K562 (cell line): ENCODE measurements at regions not wholly inside any gene's neighbourhood (a gene's known extent, or its start where the extent isn't known, plus 50 kb on each side); places are given as distances from the start of the nearest gene placed in this dataset.

Experiments
- COPS2 ChIP-seq: fragments of 450-650 bp; conservative IDR thresholded peaks from 2 replicates; pipeline ENCODE4 v1.6.1; 2016; ENCODE audit warnings: mild to moderate bottlenecking, moderate library complexity
- DMBX1 ChIP-seq: fragments of 250-450 bp; sonication (Bioruptor Pico); IDR thresholded peaks from 2 replicates; pipeline ENCODE4 v1.8.0; 2022; ENCODE audit warnings: inconsistent platforms, mild to moderate bottlenecking, moderate library complexity, borderline replicate concordance
- ERF ChIP-seq: fragments of 450-650 bp; formaldehyde crosslinking; IDR thresholded peaks from 2 replicates; pipeline ENCODE4 v1.4.0; 2020; ENCODE audit warnings: mild to moderate bottlenecking, mixed read lengths
- ETS2 ChIP-seq: IDR thresholded peaks from 2 replicates; pipeline ENCODE4 v1.6.1; 2016; ENCODE audit warnings: borderline replicate concordance, missing genetic modification characterization, mild to moderate bottlenecking, moderate library complexity, missing compliant biosample characterization; ENCODE audit not compliant: poor library complexity, severe bottlenecking
- FOXK1 ChIP-seq: sonication (generic); formaldehyde crosslinking; IDR thresholded peaks from 2 replicates; pipeline ENCODE4 v1.8.0; 2022; ENCODE audit warnings: missing genetic modification reagents, mild to moderate bottlenecking, borderline replicate concordance
- HDAC2 ChIP-seq: fragments of 450-650 bp; IDR thresholded peaks from 2 replicates; pipeline ENCODE4 v1.6.1; 2016; ENCODE audit warnings: mild to moderate bottlenecking
- HDGF ChIP-seq: fragments of 450-650 bp; IDR thresholded peaks from 2 replicates; pipeline ENCODE4 v1.6.1; 2016
- HEY1 ChIP-seq: fragments of 250-450 bp; sonication (Bioruptor Pico); IDR thresholded peaks from 2 replicates; pipeline ENCODE4 v1.5.0; 2020; ENCODE audit warnings: mild to moderate bottlenecking, moderate library complexity, borderline replicate concordance
- MAFK ChIP-seq: IDR thresholded peaks from 2 replicates; pipeline ENCODE4 v1.6.1; 2011; ENCODE audit warnings: low read length, improper control_type of control experiment
- NCOA6 ChIP-seq: fragments of 450-650 bp; IDR thresholded peaks from 2 replicates; pipeline ENCODE4 v1.6.1; 2017; ENCODE audit warnings: mild to moderate bottlenecking
- NFIC ChIP-seq: fragments of 450-650 bp; IDR thresholded peaks from 2 replicates; pipeline ENCODE4 v1.6.1; 2017; ENCODE audit warnings: mild to moderate bottlenecking, inconsistent platforms
- PHF21A ChIP-seq: fragments of 450-650 bp; IDR thresholded peaks from 2 replicates; pipeline ENCODE4 v1.6.1; 2017; ENCODE audit warnings: low read depth, borderline replicate concordance
- RBM17 ChIP-seq: fragments of 200-400 bp; formaldehyde crosslinking; IDR thresholded peaks from 2 replicates; pipeline ENCODE4 v1.6.1; 2017; ENCODE audit warnings: low read depth, mild to moderate bottlenecking, low read length, borderline replicate concordance
- SAP30 ChIP-seq: fragments of 200-600 bp; sonication (generic); IDR thresholded peaks from 2 replicates; pipeline ENCODE4 v1.6.1; 2012; ENCODE audit warnings: borderline replicate concordance, low read depth, mild to moderate bottlenecking, moderate library complexity, low read length, control low read depth, inconsistent platforms; ENCODE audit not compliant: insufficient read depth, poor library complexity, severe bottlenecking
- SMARCE1 ChIP-seq: fragments of 450-650 bp; IDR thresholded peaks from 2 replicates; pipeline ENCODE4 v1.7.1; 2016; ENCODE audit warnings: mild to moderate bottlenecking
- TAF7 ChIP-seq: fragments of 450-650 bp; IDR thresholded peaks from 2 replicates; pipeline ENCODE4 v1.6.1; 2016; ENCODE audit warnings: missing genetic modification characterization, missing compliant biosample characterization
- TCFL5 ChIP-seq: fragments of 250-450 bp; sonication (Bioruptor Pico); conservative IDR thresholded peaks from 2 replicates; pipeline ENCODE4 v1.6.1; 2021; ENCODE audit warnings: mild to moderate bottlenecking, moderate library complexity, matching md5 sums
- TOE1 ChIP-seq, 2 experiments: fragments of 450-650 bp in 1 of 2; sonication (generic) in 1 of 2; formaldehyde crosslinking in 1 of 2; IDR thresholded peaks; 2 replicates each; pipeline versions ENCODE4 v1.7.1 to v1.8.0; 2016 to 2022; ENCODE audit warnings: borderline replicate concordance in 2 of 2, mild to moderate bottlenecking in 2 of 2, antibody characterized with exemption in 1 of 2, inconsistent platforms in 1 of 2, low read depth in 1 of 2, missing genetic modification reagents in 1 of 2, moderate library complexity in 1 of 2
- ZNF121 ChIP-seq: sonication (generic); formaldehyde crosslinking; conservative IDR thresholded peaks from 2 replicates; pipeline ENCODE4 v1.8.0; 2022; ENCODE audit warnings: missing genetic modification reagents
- ZNF143 ChIP-seq: sonication (generic); formaldehyde crosslinking; IDR thresholded peaks from 2 replicates; pipeline ENCODE4 v1.9.0; 2022; ENCODE audit warnings: mild to moderate bottlenecking, missing genetic modification reagents
- ZSCAN29 ChIP-seq: fragments of 450-650 bp; IDR thresholded peaks from 2 replicates; pipeline ENCODE4 v1.6.1; 2017
- TF ChIP-seq, protein P1 (sequence below): fragments of 250-450 bp; sonication (Bioruptor Pico); IDR thresholded peaks from 2 replicates; pipeline ENCODE4 v1.5.0; 2021; ENCODE audit warnings: mild to moderate bottlenecking, moderate library complexity
- TF ChIP-seq, protein P2 (sequence below): sonication (generic); formaldehyde crosslinking; IDR thresholded peaks from 2 replicates; pipeline ENCODE4 v1.9.0; 2022; ENCODE audit warnings: mild to moderate bottlenecking, missing genetic modification reagents
- TF ChIP-seq, protein P3 (sequence below): IDR thresholded peaks from 2 replicates; pipeline ENCODE4 v1.6.1; 2011; ENCODE audit warnings: borderline replicate concordance, low read depth, mild to moderate bottlenecking, moderate library complexity, low read length; ENCODE audit not compliant: insufficient read depth, poor library complexity, severe bottlenecking

DNA sequence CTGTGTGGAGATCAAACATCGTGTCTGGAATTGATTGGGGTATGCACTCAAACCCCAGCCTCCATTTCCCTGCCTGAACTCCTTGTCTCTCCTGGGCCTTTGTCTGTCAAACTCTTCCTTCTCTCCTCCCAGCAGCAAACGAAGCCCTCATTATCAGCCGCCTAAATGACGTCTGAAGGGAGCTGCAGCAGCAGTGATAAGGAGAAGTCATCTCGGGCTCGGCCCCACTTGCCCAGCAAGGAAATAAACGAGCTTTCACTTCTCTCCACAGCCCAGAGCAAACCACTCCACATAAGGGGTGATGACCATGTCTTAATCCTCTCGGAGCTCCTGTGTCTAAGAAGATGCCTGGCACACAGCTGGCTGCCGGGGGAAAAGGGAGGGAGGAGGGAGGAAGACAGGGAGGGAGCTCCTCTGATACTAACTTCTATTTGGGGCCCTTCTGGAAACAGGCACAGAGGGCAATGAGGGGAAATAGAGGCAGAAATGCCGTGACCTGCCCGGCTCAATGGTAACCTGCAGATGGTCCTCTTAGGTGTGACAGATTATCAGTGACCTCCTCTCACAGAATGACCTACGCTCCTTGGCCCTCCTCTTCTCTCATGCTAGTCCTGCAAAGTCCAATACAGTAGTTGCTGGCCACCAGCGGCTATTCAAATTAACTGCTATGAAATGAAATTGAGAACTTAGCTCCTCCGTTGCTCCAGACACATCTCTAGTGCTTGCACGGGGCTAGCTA lies 100.4 kb downstream of the PXDC1 start (continued):
- TF ChIP-seq, protein P1, sequence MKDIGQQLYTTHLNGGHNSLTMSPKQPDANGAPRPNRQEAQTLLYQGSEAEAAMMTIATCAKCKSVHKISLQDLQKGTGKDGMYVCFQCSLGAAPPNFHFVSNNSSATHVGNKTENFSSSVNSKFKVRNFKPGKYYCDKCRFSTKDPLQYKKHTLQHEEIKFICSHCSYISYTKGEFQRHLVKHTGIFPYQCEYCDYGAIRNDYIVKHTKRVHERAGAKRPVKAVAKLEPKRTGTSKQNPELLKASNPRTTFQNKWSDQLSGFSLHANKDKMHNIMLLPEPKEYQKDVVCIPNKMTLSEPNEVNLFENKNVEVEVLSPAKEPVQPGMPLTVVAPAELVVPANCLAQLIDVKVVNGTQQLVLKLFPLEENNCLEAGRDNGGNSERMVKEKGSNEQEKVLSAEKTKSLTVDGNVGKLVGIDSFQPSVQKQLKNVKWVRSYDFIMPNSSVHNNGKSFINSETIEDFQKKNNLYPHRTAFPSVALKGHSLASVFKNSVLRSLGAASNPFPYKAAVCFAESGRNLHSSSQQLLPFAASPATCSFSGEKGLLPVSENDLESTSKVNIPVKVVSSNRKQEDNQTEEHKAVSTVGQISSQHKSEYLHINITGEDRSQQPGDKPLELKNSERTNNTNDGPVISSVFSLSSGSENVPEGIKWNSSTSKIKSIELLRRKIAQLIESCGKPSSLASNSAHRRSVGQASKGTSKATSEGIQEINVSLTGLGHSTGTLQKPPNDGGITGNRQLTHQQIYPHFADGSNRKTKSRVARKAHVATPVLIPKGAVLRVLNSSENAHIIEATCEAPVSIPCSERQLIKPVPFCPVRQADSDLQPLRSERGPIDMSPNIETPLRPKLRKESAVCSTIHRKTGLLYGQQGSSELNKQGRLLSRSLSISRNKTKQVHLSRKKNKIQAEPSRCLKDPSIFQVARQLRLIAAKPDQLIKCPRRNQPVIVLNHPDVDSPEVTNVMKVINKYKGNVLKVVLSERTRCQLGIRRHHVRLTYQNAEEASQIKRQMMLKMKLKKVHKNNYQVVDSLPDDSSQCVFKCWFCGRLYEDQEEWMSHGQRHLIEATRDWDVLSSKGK (CRISPR knock-in tag): no peak
- TF ChIP-seq SAP30: no peak
- no peak for TF ChIP-seq TAF7 (tag)
- peak; percentile 71 for TF ChIP-seq TOE1 (IDR thresholded peaks at IDR 0.05; ENCODE audit: borderline replicate concordance)
- TF ChIP-seq TOE1 (CRISPR knock-in tag; IDR thresholded peaks at IDR 0.05; ENCODE audit: borderline replicate concordance, low read depth): no peak
- no peak for TF ChIP-seq ERF
- TF ChIP-seq PHF21A: 0 out of 2 replicates have a peak, but pooled peaks have one; percentile 47
- no peak for TF ChIP-seq HEY1
- TF ChIP-seq RBM17: no peak
- TF ChIP-seq NCOA6: no peak
- TF ChIP-seq DMBX1 (CRISPR knock-in tag): no peak
- no peak for TF ChIP-seq ZNF143 (CRISPR knock-in tag)
- TF ChIP-seq, protein P2, sequence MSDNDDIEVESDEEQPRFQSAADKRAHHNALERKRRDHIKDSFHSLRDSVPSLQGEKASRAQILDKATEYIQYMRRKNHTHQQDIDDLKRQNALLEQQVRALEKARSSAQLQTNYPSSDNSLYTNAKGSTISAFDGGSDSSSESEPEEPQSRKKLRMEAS (CRISPR knock-in tag): no peak
- no peak; the same call in 1 of the 2 replicates for TF ChIP-seq ZSCAN29
- no peak for TF ChIP-seq ZNF121 (CRISPR knock-in tag)
- TF ChIP-seq FOXK1 (CRISPR knock-in tag): no peak
- TF ChIP-seq COPS2: no peak
- TF ChIP-seq MAFK: no peak
- peak; percentile 76; the same call in 1 of the 2 replicates for TF ChIP-seq HDAC2
- TF ChIP-seq ETS2 (tag): no peak
- TF ChIP-seq, protein P3, sequence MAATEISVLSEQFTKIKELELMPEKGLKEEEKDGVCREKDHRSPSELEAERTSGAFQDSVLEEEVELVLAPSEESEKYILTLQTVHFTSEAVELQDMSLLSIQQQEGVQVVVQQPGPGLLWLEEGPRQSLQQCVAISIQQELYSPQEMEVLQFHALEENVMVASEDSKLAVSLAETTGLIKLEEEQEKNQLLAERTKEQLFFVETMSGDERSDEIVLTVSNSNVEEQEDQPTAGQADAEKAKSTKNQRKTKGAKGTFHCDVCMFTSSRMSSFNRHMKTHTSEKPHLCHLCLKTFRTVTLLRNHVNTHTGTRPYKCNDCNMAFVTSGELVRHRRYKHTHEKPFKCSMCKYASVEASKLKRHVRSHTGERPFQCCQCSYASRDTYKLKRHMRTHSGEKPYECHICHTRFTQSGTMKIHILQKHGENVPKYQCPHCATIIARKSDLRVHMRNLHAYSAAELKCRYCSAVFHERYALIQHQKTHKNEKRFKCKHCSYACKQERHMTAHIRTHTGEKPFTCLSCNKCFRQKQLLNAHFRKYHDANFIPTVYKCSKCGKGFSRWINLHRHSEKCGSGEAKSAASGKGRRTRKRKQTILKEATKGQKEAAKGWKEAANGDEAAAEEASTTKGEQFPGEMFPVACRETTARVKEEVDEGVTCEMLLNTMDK: no peak
- peak; percentile 95 for TF ChIP-seq SMARCE1
- TF ChIP-seq NFIC: peak; percentile 83
- no peak for TF ChIP-seq TCFL5 (CRISPR knock-in tag)
- TF ChIP-seq HDGF: no peak; the same call in 1 of the 2 replicates
